GM12878 (cell line): ENCODE measurements at regions not wholly inside any gene's neighbourhood (a gene's known extent, or its start where the extent isn't known, plus 50 kb on each side); places are given as distances from the start of the nearest gene placed in this dataset.

ENCODE experiments used
- ATF2 ChIP-seq: IDR thresholded peaks from 2 replicates; pipeline ENCODE4 v1.6.1; 2012; ENCODE audit warnings: low read length, inconsistent platforms
- ATF7 ChIP-seq: fragments of 450-650 bp; IDR thresholded peaks from 2 replicates; pipeline ENCODE4 v1.6.1; 2016; ENCODE audit warnings: low read depth, mild to moderate bottlenecking
- BHLHE40 ChIP-seq, 2 experiments: fragments of 450-650 bp in 1 of 2; IDR thresholded peaks; 2 replicates each; pipeline ENCODE4 v1.6.1; 2011 to 2017; ENCODE audit warnings: low read depth in 2 of 2, borderline replicate concordance in 1 of 2, improper control_type of control experiment in 1 of 2, low read length in 1 of 2, mild to moderate bottlenecking in 1 of 2
- CBX3 ChIP-seq: fragments of 200-600 bp; sonication (generic); IDR thresholded peaks from 2 replicates; pipeline ENCODE4 v1.6.1; 2016; ENCODE audit warnings: low read depth, borderline replicate concordance
- DPF2 ChIP-seq: fragments of 450-650 bp; IDR thresholded peaks from 2 replicates; pipeline ENCODE4 v1.6.1; 2017; ENCODE audit warnings: mild to moderate bottlenecking
- ELK1 ChIP-seq: IDR thresholded peaks from 2 replicates; pipeline ENCODE4 v1.6.1; 2012; ENCODE audit warnings: low read depth, low read length, improper control_type of control experiment
- EP300 ChIP-seq, 2 experiments: fragments of 150-350 bp in 1 of 2; IDR thresholded peaks; 2 replicates each; pipeline ENCODE4 v1.6.1; 2011 to 2012; ENCODE audit warnings: low read depth in 2 of 2, low read length in 2 of 2, borderline replicate concordance in 1 of 2, improper control_type of control experiment in 1 of 2, inconsistent platforms in 1 of 2; ENCODE audit not compliant: control insufficient read depth in 1 of 2
- ETV6 ChIP-seq, 2 experiments: fragments of 450-650 bp in 1 of 2; IDR thresholded peaks in 1 of 2; conservative IDR thresholded peaks in 1 of 2; 2 replicates each; pipeline ENCODE4 v1.6.1; 2014; ENCODE audit warnings: antibody characterized with exemption in 1 of 2, borderline replicate concordance in 1 of 2, low read depth in 1 of 2, mild to moderate bottlenecking in 1 of 2, moderate library complexity in 1 of 2
- FOXK2 ChIP-seq: fragments of 450-650 bp; IDR thresholded peaks from 2 replicates; pipeline ENCODE4 v1.6.1; 2017; ENCODE audit warnings: mild to moderate bottlenecking, moderate library complexity
- FOXM1 ChIP-seq: IDR thresholded peaks from 2 replicates; pipeline ENCODE4 v1.6.1; 2012; ENCODE audit warnings: low read depth, mild to moderate bottlenecking, inconsistent platforms, low read length, moderate library complexity
- HCFC1 ChIP-seq: fragments of 150-350 bp; IDR thresholded peaks from 2 replicates; pipeline ENCODE4 v1.6.1; 2014; ENCODE audit warnings: low read length
- IKZF1 ChIP-seq: fragments of 450-650 bp; conservative IDR thresholded peaks from 2 replicates; pipeline ENCODE4 v1.6.1; 2017; ENCODE audit warnings: antibody characterized with exemption, mild to moderate bottlenecking
- IRF5 ChIP-seq: fragments of 450-650 bp; IDR thresholded peaks from 2 replicates; pipeline ENCODE4 v1.6.1; 2017; ENCODE audit warnings: borderline replicate concordance
- KLF5 ChIP-seq: fragments of 450-650 bp; IDR thresholded peaks from 2 replicates; pipeline ENCODE4 v1.6.1; 2014; ENCODE audit warnings: mild to moderate bottlenecking; ENCODE audit not compliant: partially characterized antibody
- MAX ChIP-seq: IDR thresholded peaks from 2 replicates; pipeline ENCODE4 v1.6.1; 2012; ENCODE audit warnings: low read depth, low read length, improper control_type of control experiment
- NFYB ChIP-seq: IDR thresholded peaks from 2 replicates; pipeline ENCODE4 v1.6.1; 2011; ENCODE audit warnings: low read depth, mild to moderate bottlenecking, low read length, improper control_type of control experiment, moderate library complexity; ENCODE audit not compliant: insufficient read depth
- NKRF ChIP-seq: fragments of 450-650 bp; conservative IDR thresholded peaks from 2 replicates; pipeline ENCODE4 v1.6.1; 2017; ENCODE audit warnings: mild to moderate bottlenecking, moderate library complexity
- NR2C1 ChIP-seq: fragments of 450-650 bp; IDR thresholded peaks from 2 replicates; pipeline ENCODE4 v1.6.1; 2017; ENCODE audit warnings: antibody characterized with exemption, mild to moderate bottlenecking, moderate library complexity
- RAD21 ChIP-seq: IDR thresholded peaks from 2 replicates; pipeline ENCODE4 v1.6.1; 2011; ENCODE audit warnings: mild to moderate bottlenecking, low read depth, low read length, moderate library complexity; ENCODE audit not compliant: insufficient read depth
- SP1 ChIP-seq: IDR thresholded peaks from one replicate; pipeline ENCODE4 v1.6.1; 2011; ENCODE audit warnings: low read depth, low read length
- SPI1 ChIP-seq: IDR thresholded peaks from 2 replicates; pipeline ENCODE4 v1.6.1; 2011; ENCODE audit warnings: low read depth, mild to moderate bottlenecking, low read length, moderate library complexity, borderline replicate concordance; ENCODE audit not compliant: insufficient read depth
- SREBF2 ChIP-seq: IDR thresholded peaks from 2 replicates; pipeline ENCODE4 v1.6.1; 2012; ENCODE audit warnings: mild to moderate bottlenecking, low read length
- TCF12 ChIP-seq: IDR thresholded peaks from 2 replicates; pipeline ENCODE4 v1.6.1; 2011; ENCODE audit warnings: low read depth, mild to moderate bottlenecking, low read length
- ZNF207 ChIP-seq: fragments of 450-650 bp; IDR thresholded peaks from 2 replicates; pipeline ENCODE4 v1.6.1; 2014; ENCODE audit warnings: antibody characterized with exemption, mild to moderate bottlenecking, borderline replicate concordance

GRCh38 chr1:14516974-14517840 lies 81.3 kb upstream of the KAZN start (continued):
- no peak for TF ChIP-seq CBX3
- TF ChIP-seq NKRF, result no peak
- TF ChIP-seq HCFC1, result no peak
- TF ChIP-seq SPI1, result no peak
- peak; percentile 84 for TF ChIP-seq ATF2
- no peak for TF ChIP-seq IRF5
- TF ChIP-seq IKZF1, result 0 out of 2 replicates have a peak, but pooled peaks have one; percentile 6
- peak in 1 of 2 experiments; percentile 51; a peak in 1 of 4 replicates for TF ChIP-seq ETV6 (conservative IDR thresholded peaks at IDR 0.05 in 1 of 2, IDR thresholded peaks at IDR 0.05 in 1 of 2; ENCODE audit: borderline replicate concordance in 1 of 2, low read depth in 1 of 2)
- TF ChIP-seq NR2C1, result no peak
- TF ChIP-seq KLF5, result no peak
- TF ChIP-seq SP1, result no peak
- TF ChIP-seq SREBF2, result no peak
- no peak for TF ChIP-seq MAX
- 0 out of 2 replicates have a peak, but pooled peaks have one; percentile 27 for TF ChIP-seq ATF7
- TF ChIP-seq ZNF207, result no peak
- peak; percentile 40; the same call in 1 of the 2 replicates for TF ChIP-seq DPF2
- TF ChIP-seq FOXK2, result no peak
- no peak for TF ChIP-seq BHLHE40 (IDR thresholded peaks at IDR 0.05; ENCODE audit: borderline replicate concordance in 1 of 2, low read depth in 2 of 2, low read length in 1 of 2)
- peak; percentile 11; the same call in 1 of the 2 replicates for TF ChIP-seq NFYB
- no peak for TF ChIP-seq RAD21
- peak; percentile 91 for TF ChIP-seq FOXM1
- peak in 1 of 2 experiments; percentile 78; a peak in 1 of 4 replicates for TF ChIP-seq EP300 (IDR thresholded peaks at IDR 0.05; ENCODE audit: borderline replicate concordance in 1 of 2, control insufficient read depth in 1 of 2, low read depth in 2 of 2, low read length in 2 of 2)
- no peak for TF ChIP-seq ELK1
- 0 out of 2 replicates have a peak, but pooled peaks have one; percentile 31 for TF ChIP-seq TCF12
